ENCODE measurements at regions not wholly inside any gene's neighbourhood (a gene's known extent, or its start where the extent isn't known, plus 50 kb on each side); places are given as distances from the start of the nearest gene placed in this dataset.

DNA sequence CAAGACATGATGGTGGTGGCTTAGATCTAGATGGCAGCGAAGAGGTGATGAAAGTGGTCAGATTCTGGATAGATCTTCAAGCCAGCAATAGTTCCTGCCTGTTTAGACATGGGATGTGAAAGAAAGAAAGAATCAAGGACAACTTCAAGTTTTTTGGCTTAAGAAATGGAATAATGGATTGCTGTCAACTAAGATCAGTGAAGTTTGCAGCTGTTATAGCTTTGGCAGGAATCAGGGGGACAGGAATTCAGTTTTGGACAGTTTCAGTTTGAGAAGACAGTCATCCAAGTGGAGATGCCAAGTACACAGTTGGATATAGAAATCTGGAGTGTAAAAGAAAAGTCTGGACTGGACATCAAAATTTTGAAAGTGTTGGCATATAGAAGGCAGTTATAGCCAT lies 283.7 kb upstream of the PKDCC start:
- Mint-ChIP-seq H3K36me3 (ENCODE audit: low read depth) (no peaks in the 10 kb centered on the region), H3K9me3 (ENCODE audit: insufficient read depth) (no peaks in the 10 kb centered on the region), H3K27me3 (ENCODE audit: low read depth) (no peaks in the 10 kb centered on the region), H3K4me3 (no peak overlapping the region), H3K27ac (no peak overlapping the region), H3K4me1 (ENCODE audit: low read depth) (no peaks in the 10 kb centered on the region)
- CTCF ChIA-PET: no interaction called here
- POLR2A ChIA-PET: no interaction called here
- ATAC-seq (no peak), DNase-seq (no peak)

DNA sequence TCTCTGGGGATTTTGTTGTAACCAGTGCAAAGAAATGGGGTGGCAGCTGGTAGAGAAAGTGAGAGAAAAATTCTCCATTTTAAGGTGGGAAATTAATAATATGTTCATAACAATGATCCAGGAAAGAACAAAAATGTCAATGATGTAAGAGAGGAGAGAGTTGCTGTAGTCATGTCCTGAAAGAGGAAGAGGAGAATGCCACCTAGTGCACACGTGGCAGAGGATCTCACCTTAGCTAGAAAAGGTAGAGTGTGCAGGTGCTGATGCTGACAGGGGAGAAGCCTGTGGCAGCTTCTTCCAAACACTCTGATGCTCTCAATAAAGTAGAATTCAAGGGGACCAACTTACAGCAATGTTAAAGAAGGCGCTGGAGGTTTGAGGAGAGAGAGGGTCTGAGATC lies 282.9 kb upstream of the PKDCC start:
- no peaks in the 10 kb centered on the region for H3K36me3 Mint-ChIP-seq (ENCODE audit: low read depth)
- no peak overlapping the region for H3K27ac Mint-ChIP-seq
- no peaks in the 10 kb centered on the region for H3K9me3 Mint-ChIP-seq (ENCODE audit: insufficient read depth)
- ATAC-seq (no peak), DNase-seq (no peak)
- H3K4me3 Mint-ChIP-seq: no peak overlapping the region
- ChIA-PET POLR2A (no interaction called here), CTCF (no interaction called here)
- H3K27me3 Mint-ChIP-seq (ENCODE audit: low read depth): peaks cover 2% of the 10 kb centered on the region
- H3K4me1 Mint-ChIP-seq (ENCODE audit: low read depth): no peaks in the 10 kb centered on the region

GRCh38 chr2:41768310-41768709 lies 279.5 kb upstream of the PKDCC start:
- Mint-ChIP-seq H3K4me3 (no peak overlapping the region), H3K9me3 (ENCODE audit: insufficient read depth) (no peaks in the 10 kb centered on the region), H3K4me1 (ENCODE audit: low read depth) (no peaks in the 10 kb centered on the region), H3K27ac (no peak overlapping the region), H3K36me3 (ENCODE audit: low read depth) (no peaks in the 10 kb centered on the region), H3K27me3 (ENCODE audit: low read depth) (peaks cover 6% of the 10 kb centered on the region)
- ChIA-PET POLR2A (no interaction called here), CTCF (no interaction called here)
- DNase-seq (no peak), ATAC-seq (no peak)

DNA sequence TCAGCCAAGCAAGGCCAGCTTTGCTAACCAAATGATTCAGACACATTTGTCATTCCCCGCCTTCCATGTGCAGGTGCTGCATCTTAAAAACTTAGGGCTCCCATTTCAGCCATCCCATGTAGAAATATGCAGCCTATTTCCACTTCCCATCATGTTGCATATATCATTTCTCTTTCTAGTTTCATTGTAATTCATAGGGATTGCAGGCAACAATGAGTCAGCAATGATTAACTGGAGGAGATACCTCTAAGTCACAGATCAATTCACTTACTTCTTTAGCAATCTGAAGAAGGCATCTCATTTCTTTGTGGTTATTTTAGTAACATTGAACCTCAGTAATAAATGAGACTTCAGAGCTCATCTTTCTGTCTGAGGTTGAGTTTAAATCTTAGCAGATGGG lies 276.1 kb upstream of the PKDCC start:
- no peaks in the 10 kb centered on the region for H3K9me3 Mint-ChIP-seq (ENCODE audit: insufficient read depth)
- H3K27ac Mint-ChIP-seq: no peak overlapping the region
- POLR2A ChIA-PET: no interaction called here
- H3K4me3 Mint-ChIP-seq: no peak overlapping the region
- CTCF ChIA-PET: no interaction called here
- no peaks in the 10 kb centered on the region for H3K36me3 Mint-ChIP-seq (ENCODE audit: low read depth)
- DNase-seq (no peak), ATAC-seq (no peak)
- H3K27me3 Mint-ChIP-seq (ENCODE audit: low read depth): peaks cover 7% of the 10 kb centered on the region
- no peaks in the 10 kb centered on the region for H3K4me1 Mint-ChIP-seq (ENCODE audit: low read depth)

GRCh38 chr2:41772697-41773096 lies 275.1 kb upstream of the PKDCC start:
- H3K36me3 Mint-ChIP-seq (ENCODE audit: low read depth): no peaks in the 10 kb centered on the region
- H3K4me1 Mint-ChIP-seq (ENCODE audit: low read depth): no peaks in the 10 kb centered on the region
- H3K9me3 Mint-ChIP-seq (ENCODE audit: insufficient read depth): no peaks in the 10 kb centered on the region
- no peak overlapping the region for H3K4me3 Mint-ChIP-seq
- DNase-seq: no peak
- no peak for ATAC-seq
- peaks cover 7% of the 10 kb centered on the region for H3K27me3 Mint-ChIP-seq (ENCODE audit: low read depth)
- ChIA-PET CTCF (interaction anchor here (0.8 kb wide), 1 partner anchor 16 kb away, joined by 3 read pairs; no protein-coding TSS in a partner anchor), POLR2A (no interaction called here)
- H3K27ac Mint-ChIP-seq: no peak overlapping the region

DNA sequence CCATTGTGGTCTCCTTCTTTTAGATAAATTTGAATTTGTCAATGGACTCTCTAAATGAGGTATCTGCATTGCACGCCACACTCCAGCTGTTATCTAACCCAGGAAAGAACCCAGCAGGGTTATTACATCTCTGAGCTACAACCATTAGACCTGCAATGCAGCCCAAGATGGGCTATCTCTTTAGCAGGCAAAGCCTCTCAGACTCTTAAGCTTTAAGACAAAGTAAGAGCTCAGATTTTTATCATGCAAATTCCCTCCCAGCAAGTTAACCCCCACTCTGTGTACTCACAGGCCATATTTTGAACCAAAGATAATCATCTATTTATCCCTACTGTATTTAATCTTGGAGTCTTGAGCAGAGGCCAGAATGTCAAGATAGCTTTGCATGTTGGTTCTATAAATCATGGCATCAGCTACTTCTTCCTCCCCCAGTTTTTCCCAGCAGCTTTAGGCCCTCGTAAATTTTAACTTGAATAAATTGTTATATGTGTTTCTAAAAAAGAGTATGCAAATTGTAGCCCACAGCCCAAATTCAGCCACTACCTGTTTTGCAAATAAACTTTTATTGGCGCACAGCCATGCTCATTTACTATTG lies 273.7 kb upstream of the PKDCC start:
- no peaks in the 10 kb centered on the region for H3K36me3 Mint-ChIP-seq (ENCODE audit: low read depth)
- POLR2A ChIA-PET: no interaction called here
- peaks cover 10% of the 10 kb centered on the region for H3K27me3 Mint-ChIP-seq (ENCODE audit: low read depth)
- no peaks in the 10 kb centered on the region for H3K4me1 Mint-ChIP-seq (ENCODE audit: low read depth)
- no peak for ATAC-seq
- no peaks in the 10 kb centered on the region for H3K9me3 Mint-ChIP-seq (ENCODE audit: insufficient read depth)
- no peak for DNase-seq
- no peak overlapping the region for H3K27ac Mint-ChIP-seq
- H3K4me3 Mint-ChIP-seq: no peak overlapping the region
- CTCF ChIA-PET: no interaction called here

- no peaks in the 10 kb centered on the region for H3K36me3 Mint-ChIP-seq (ENCODE audit: low read depth)
- no peaks in the 10 kb centered on the region for H3K4me1 Mint-ChIP-seq (ENCODE audit: low read depth)
- no peak overlapping the region for H3K27ac Mint-ChIP-seq
- ATAC-seq (no peak), DNase-seq (no peak)
- no peaks in the 10 kb centered on the region for H3K9me3 Mint-ChIP-seq (ENCODE audit: insufficient read depth)
- ChIA-PET POLR2A (no interaction called here), CTCF (no interaction called here)
- no peak overlapping the region for H3K4me3 Mint-ChIP-seq
- H3K27me3 Mint-ChIP-seq (ENCODE audit: low read depth): peaks cover 5% of the 10 kb centered on the region
Observed at GRCh38 chr2:41775366-41776025, 272.3 kb upstream of the PKDCC start.

- ATAC-seq (no peak), DNase-seq (no peak)
- peaks cover 5% of the 10 kb centered on the region for H3K27me3 Mint-ChIP-seq (ENCODE audit: low read depth)
- POLR2A ChIA-PET: no interaction called here
- H3K36me3 Mint-ChIP-seq (ENCODE audit: low read depth): no peaks in the 10 kb centered on the region
- H3K9me3 Mint-ChIP-seq (ENCODE audit: insufficient read depth): no peaks in the 10 kb centered on the region
- H3K4me3 Mint-ChIP-seq: no peak overlapping the region
- H3K4me1 Mint-ChIP-seq (ENCODE audit: low read depth): no peaks in the 10 kb centered on the region
- CTCF ChIA-PET: no interaction called here
- H3K27ac Mint-ChIP-seq: no peak overlapping the region
Observed at GRCh38 chr2:41779888-41780287, 267.9 kb upstream of the PKDCC start.

DNA sequence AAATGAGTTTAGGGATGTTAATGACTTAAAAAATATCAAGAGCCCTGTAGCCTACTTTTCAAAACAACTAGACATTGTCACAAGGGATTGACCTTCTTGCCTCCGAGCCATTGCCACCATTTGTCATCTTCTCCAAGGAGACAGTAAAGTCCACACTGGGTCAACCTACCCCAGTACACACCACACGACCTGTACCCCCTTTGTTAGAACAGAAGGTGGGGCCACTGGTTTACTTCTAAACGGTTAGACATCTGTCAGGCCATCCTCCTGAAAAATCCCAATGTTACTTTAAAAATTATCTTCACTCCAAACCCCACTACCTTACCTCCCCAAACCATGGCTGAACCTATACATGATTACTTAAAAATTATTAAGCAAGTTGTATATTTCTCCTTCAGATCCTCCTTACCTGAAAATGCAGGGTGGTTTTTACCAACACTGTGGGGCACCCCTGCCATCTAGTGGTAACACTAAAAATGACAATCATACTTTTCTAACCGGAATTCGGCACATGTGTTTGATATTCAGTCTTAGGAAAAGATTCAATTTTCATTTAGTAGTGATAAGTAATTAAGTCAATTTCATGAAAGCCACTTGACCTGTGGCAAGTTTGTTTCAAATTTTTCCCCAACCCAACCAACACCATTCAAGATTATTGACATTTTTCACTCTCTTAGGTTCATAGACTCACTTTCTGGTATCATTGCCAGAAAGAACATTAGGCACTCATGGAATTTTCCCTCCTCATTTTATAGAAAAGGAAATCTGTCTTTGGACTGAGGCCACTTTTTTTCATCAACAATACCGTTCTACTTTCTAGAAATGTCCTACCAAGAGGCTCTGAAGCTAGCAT lies 265.3 kb upstream of the PKDCC start:
- Mint-ChIP-seq H3K27me3 (ENCODE audit: low read depth) (peaks cover 5% of the 10 kb centered on the region), H3K9me3 (ENCODE audit: insufficient read depth) (no peaks in the 10 kb centered on the region), H3K4me3 (no peak overlapping the region), H3K27ac (no peak overlapping the region), H3K36me3 (ENCODE audit: low read depth) (no peaks in the 10 kb centered on the region), H3K4me1 (ENCODE audit: low read depth) (no peaks in the 10 kb centered on the region)
- ATAC-seq (no peak), DNase-seq (peak; percentile 43)
- ChIA-PET POLR2A (no interaction called here), CTCF (interaction anchor here (0.7 kb wide), 1 partner anchor 311 kb away, joined by 3 read pairs; no protein-coding TSS in a partner anchor)

DNA sequence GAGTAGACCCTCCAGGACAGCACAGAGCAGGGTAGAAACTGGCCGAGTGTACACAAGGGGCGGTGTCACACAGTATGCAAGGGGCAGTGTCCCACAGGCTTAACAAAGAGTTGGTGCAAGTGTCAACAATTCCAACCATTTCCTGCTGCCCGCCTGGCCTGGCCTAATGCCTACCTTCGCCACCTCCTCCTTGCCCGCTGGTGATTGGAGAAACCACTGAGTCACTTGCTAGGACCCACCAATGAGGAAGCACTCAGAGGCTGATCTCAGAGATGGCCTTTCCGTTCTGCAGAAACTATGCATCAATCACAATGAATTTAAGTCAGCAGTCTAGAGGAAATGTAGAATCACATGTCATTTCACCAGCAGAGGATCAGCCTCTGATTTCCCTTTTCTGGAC lies 263.3 kb upstream of the PKDCC start:
- Mint-ChIP-seq H3K9me3 (ENCODE audit: insufficient read depth) (no peaks in the 10 kb centered on the region), H3K36me3 (ENCODE audit: low read depth) (no peaks in the 10 kb centered on the region), H3K27me3 (ENCODE audit: low read depth) (peaks cover 1% of the 10 kb centered on the region), H3K4me1 (ENCODE audit: low read depth) (no peaks in the 10 kb centered on the region), H3K27ac (no peak overlapping the region), H3K4me3 (no peak overlapping the region)
- POLR2A ChIA-PET: no interaction called here
- CTCF ChIA-PET: no interaction called here
- DNase-seq (no peak), ATAC-seq (no peak)

DNA sequence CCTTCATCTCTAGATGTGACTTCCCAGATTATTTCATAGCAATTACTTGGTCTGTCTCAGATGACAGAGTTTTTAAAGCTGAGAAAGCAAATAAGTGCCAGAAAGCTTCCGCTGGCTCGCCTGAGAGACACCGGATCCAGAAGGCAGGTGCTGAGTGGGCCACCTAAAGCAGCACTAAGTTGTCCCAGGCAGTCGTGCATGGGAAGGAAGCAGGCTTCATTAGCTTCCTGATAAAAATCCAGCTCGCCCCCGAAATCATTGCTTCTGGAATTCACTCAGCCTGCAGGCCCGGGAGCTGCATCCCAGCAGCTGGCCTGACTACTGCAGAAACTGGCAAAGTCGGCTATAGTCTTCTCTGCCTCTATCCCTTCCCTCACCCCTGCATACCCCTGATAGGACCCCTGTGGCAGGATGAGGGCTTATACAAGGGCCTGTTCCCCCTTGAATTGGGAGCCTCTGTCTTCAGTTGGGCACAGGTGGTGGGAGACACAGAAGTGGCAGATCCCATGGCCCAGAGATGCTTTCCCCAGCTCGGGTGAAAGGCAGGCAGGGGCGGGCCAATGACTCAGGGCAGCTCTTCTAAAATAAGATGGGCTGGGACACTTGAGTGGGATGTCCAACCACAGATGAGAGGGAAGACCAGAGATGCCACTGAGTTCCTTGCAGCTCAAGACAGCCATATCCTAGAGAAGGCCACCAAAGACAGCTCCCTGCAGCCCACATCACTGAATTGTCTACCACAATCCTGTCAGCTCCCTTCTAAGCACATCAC lies 262.4 kb upstream of the PKDCC start:
- Mint-ChIP-seq H3K4me1 (ENCODE audit: low read depth) (no peaks in the 10 kb centered on the region), H3K27me3 (ENCODE audit: low read depth) (peaks cover 1% of the 10 kb centered on the region), H3K27ac (no peak overlapping the region), H3K4me3 (no peak overlapping the region), H3K9me3 (ENCODE audit: insufficient read depth) (no peaks in the 10 kb centered on the region), H3K36me3 (ENCODE audit: low read depth) (no peaks in the 10 kb centered on the region)
- no peak for ATAC-seq
- no peak for DNase-seq
- POLR2A ChIA-PET: no interaction called here
- CTCF ChIA-PET: no interaction called here

GRCh38 chr2:41791523-41791922 lies 256.3 kb upstream of the PKDCC start:
- ChIA-PET CTCF (no interaction called here), POLR2A (no interaction called here)
- Mint-ChIP-seq H3K36me3 (ENCODE audit: low read depth) (no peaks in the 10 kb centered on the region), H3K27me3 (ENCODE audit: low read depth) (no peaks in the 10 kb centered on the region), H3K4me1 (ENCODE audit: low read depth) (no peaks in the 10 kb centered on the region), H3K27ac (no peak overlapping the region), H3K4me3 (no peak overlapping the region), H3K9me3 (ENCODE audit: insufficient read depth) (no peaks in the 10 kb centered on the region)
- ATAC-seq (no peak), DNase-seq (peak; percentile 36)
